GM12878 (cell line): ENCODE measurements at regions not wholly inside any gene's neighbourhood (a gene's known extent, or its start where the extent isn't known, plus 50 kb on each side); places are given as distances from the start of the nearest gene placed in this dataset.

Experiments
- ATAC-seq: fragments of 200-7000 bp; cut with Tn5 transposase; 3 replicates; pipeline ENCODE4 v1.9.1; 2020; ENCODE audit warnings: mild to moderate bottlenecking, moderate library complexity
- BruUV-seq: library from RNA; stranded (reverse); fragments of 400-500 nt; replicated peaks from 2 replicates; lab custom pipeline; 2021; lab: Mats Ljungman, UMichigan
- CTCF ChIA-PET: fragments of 300-600 bp; sonication (Branson Sonifier 250); formaldehyde crosslinking; extraction: SDS; loops from one replicate; lab custom pipeline; 2021; ENCODE audit warnings: inconsistent platforms; lab: Yijun Ruan, JAX
- POLR2A ChIA-PET: fragments of 350-600 bp; formaldehyde crosslinking; extraction: SDS; loops from one replicate; lab custom pipeline; 2021; ENCODE audit warnings: inconsistent platforms; lab: Charles Lee
- RAD21 ChIA-PET: fragments of 300-600 bp; sonication (Branson Sonifier 250); formaldehyde crosslinking; loops from one replicate; lab custom pipeline; 2023; ENCODE audit warnings: antibody characterized with exemption; ENCODE audit not compliant: unreplicated experiment; lab: Charles Lee
- SMC1A ChIA-PET: fragments of 300-600 bp; sonication (Branson Sonifier 250); formaldehyde crosslinking; loops from one replicate; lab custom pipeline; 2023; ENCODE audit not compliant: unreplicated experiment, uncharacterized antibody; lab: Charles Lee
- DNase-seq: peaks from one replicate; pipeline ENCODE4 v3.0.0-alpha.2; 2011; ENCODE audit warnings: low read depth, low spot score
- FAIRE-seq: peaks from 3 replicates; lab custom pipeline; 2011; peaks lifted over from hg19 to GRCh38; lab: Jason Lieb, UNC
- H2AFZ ChIP-seq: 2 replicates; pipeline ENCODE4 v1.6.0; 2011; ENCODE audit warnings: low read depth, low read length, control low read depth; ENCODE audit not compliant: control insufficient read depth
- H3K27ac ChIP-seq: 2 replicates; pipeline ENCODE4 v1.5.1; 2011; ENCODE audit warnings: control low read depth; ENCODE audit not compliant: control insufficient read depth, insufficient read depth
- H3K27me3 ChIP-seq, 2 experiments: replicated peaks in 1 of 2; 2 replicates each; pipeline versions ENCODE4 v1.6.0 to v1.6.1; 2011; ENCODE audit warnings: low read length in 1 of 2; ENCODE audit not compliant: control insufficient read depth in 2 of 2, insufficient read depth in 2 of 2
- H3K36me3 ChIP-seq, 2 experiments: 2 replicates each; pipeline ENCODE4 v1.5.1; 2011; ENCODE audit warnings: low read length in 1 of 2; ENCODE audit not compliant: control insufficient read depth in 2 of 2, insufficient read depth in 2 of 2
- H3K4me1 ChIP-seq: 2 replicates; pipeline ENCODE4 v1.6.1; 2011; ENCODE audit warnings: mild to moderate bottlenecking, low read length, moderate library complexity, mixed read lengths; ENCODE audit not compliant: control insufficient read depth, insufficient read depth
- H3K4me2 ChIP-seq: 2 replicates; pipeline ENCODE4 v1.6.0; 2011; ENCODE audit warnings: control low read depth; ENCODE audit not compliant: control insufficient read depth, insufficient read depth
- H3K4me3 ChIP-seq: fragments of 200-600 bp; sonication (generic); 2 replicates; pipeline ENCODE4 v1.5.1; 2016
- H3K79me2 ChIP-seq: 2 replicates; pipeline ENCODE4 v1.6.0; 2011; ENCODE audit warnings: low read length; ENCODE audit not compliant: control insufficient read depth, insufficient read depth
- H3K9ac ChIP-seq: 2 replicates; pipeline ENCODE4 v1.8.0; 2011; ENCODE audit warnings: low read length, control low read depth, mixed read lengths; ENCODE audit not compliant: control insufficient read depth, insufficient read depth
- H3K9me3 ChIP-seq: replicated peaks from 3 replicates; pipeline ENCODE4 v1.5.1; 2011; ENCODE audit warnings: mild to moderate bottlenecking, low read length; ENCODE audit not compliant: control insufficient read depth, insufficient read depth
- H4K20me1 ChIP-seq: 2 replicates; pipeline ENCODE4 v1.6.0; 2011; ENCODE audit not compliant: control insufficient read depth, insufficient read depth
- E2F8 ChIP-seq: fragments of 450-650 bp; IDR thresholded peaks from 2 replicates; pipeline ENCODE4 v1.6.1; 2018; ENCODE audit warnings: mild to moderate bottlenecking, low read depth, moderate library complexity; ENCODE audit not compliant: partially characterized antibody
- FOXK2 ChIP-seq: fragments of 450-650 bp; IDR thresholded peaks from 2 replicates; pipeline ENCODE4 v1.6.1; 2017; ENCODE audit warnings: mild to moderate bottlenecking, moderate library complexity
- HCFC1 ChIP-seq: fragments of 150-350 bp; IDR thresholded peaks from 2 replicates; pipeline ENCODE4 v1.6.1; 2014; ENCODE audit warnings: low read length
- HDGF ChIP-seq: fragments of 450-650 bp; IDR thresholded peaks from 2 replicates; pipeline ENCODE4 v1.6.1; 2016; ENCODE audit warnings: antibody characterized with exemption
- LARP7 ChIP-seq: fragments of 450-650 bp; IDR thresholded peaks from 2 replicates; pipeline ENCODE4 v1.6.1; 2017; ENCODE audit warnings: mild to moderate bottlenecking
- MLLT1 ChIP-seq: fragments of 450-650 bp; IDR thresholded peaks from 2 replicates; pipeline ENCODE4 v1.6.1; 2016; ENCODE audit warnings: mild to moderate bottlenecking
- NFIC ChIP-seq: IDR thresholded peaks from 2 replicates; pipeline ENCODE4 v1.6.1; 2012; ENCODE audit warnings: low read depth, mild to moderate bottlenecking, inconsistent platforms, low read length, moderate library complexity
- PAX8 ChIP-seq: fragments of 450-650 bp; IDR thresholded peaks from 2 replicates; pipeline ENCODE4 v1.6.1; 2017; ENCODE audit warnings: mild to moderate bottlenecking, moderate library complexity
- RAD21 ChIP-seq: IDR thresholded peaks from 2 replicates; pipeline ENCODE4 v1.6.1; 2011; ENCODE audit warnings: mild to moderate bottlenecking, low read depth, low read length, moderate library complexity; ENCODE audit not compliant: insufficient read depth
- RAD51 ChIP-seq: fragments of 450-650 bp; IDR thresholded peaks from 2 replicates; pipeline ENCODE4 v1.6.1; 2016; ENCODE audit warnings: moderate library complexity, mild to moderate bottlenecking, inconsistent platforms
- RBBP5 ChIP-seq: fragments of 200-600 bp; sonication (generic); conservative IDR thresholded peaks from 2 replicates; pipeline ENCODE4 v1.6.1; 2016
- RELA ChIP-seq: fragments of 450-650 bp; IDR thresholded peaks from 2 replicates; pipeline ENCODE4 v1.8.0; 2014; ENCODE audit warnings: borderline replicate concordance; ENCODE audit not compliant: partially characterized antibody
- SP1 ChIP-seq: IDR thresholded peaks from one replicate; pipeline ENCODE4 v1.6.1; 2011; ENCODE audit warnings: low read depth, low read length
- USF2 ChIP-seq: IDR thresholded peaks from 2 replicates; pipeline ENCODE4 v1.6.1; 2011; ENCODE audit warnings: low read depth, low read length, improper control_type of control experiment, borderline replicate concordance
- ZNF217 ChIP-seq: fragments of 450-650 bp; IDR thresholded peaks from 2 replicates; pipeline ENCODE4 v1.6.1; 2017; ENCODE audit warnings: antibody characterized with exemption, mild to moderate bottlenecking
- ZNF592 ChIP-seq: fragments of 450-650 bp; IDR thresholded peaks from 2 replicates; pipeline ENCODE4 v1.6.1; 2017; ENCODE audit warnings: mild to moderate bottlenecking, moderate library complexity
- WGBS: methylation state at CpG from one replicate; pipeline ENCODE4 v1.1.6; 2016; ENCODE audit warnings: low lambda C conversion rate; ENCODE audit not compliant: insufficient replicate concordance, insufficient coverage; ENCODE audit errors: missing lambda C conversion rate; 5-methylcytosine and 5-hydroxymethylcytosine counted together
- in situ Hi-C: fragments of 300-500 bp; cut with MboI; formaldehyde crosslinking; loops from 9 replicates; pipeline ENCODE4 v1.14.3; 2018; ENCODE audit warnings: mixed read lengths
- intact Hi-C: fragments of 100-400 bp; cut with micrococcal nuclease; formaldehyde crosslinking; loops from one replicate; pipeline ENCODE4 v1.14.2; 2022; ENCODE audit not compliant: unreplicated experiment

GRCh38 chr3:127062926-127063325 is 80.0 kb downstream of the PLXNA1 start:
- Histone ChIP-seq H3K27ac (no peak overlapping the region), H4K20me1 (no peaks in the 10 kb centered on the region), H3K4me2 (no peak overlapping the region), H3K36me3 (no peaks in the 10 kb centered on the region), H3K4me3 (no peak overlapping the region), H2AFZ (no peak overlapping the region), H3K4me1 (no peaks in the 10 kb centered on the region), H3K79me2 (no peaks in the 10 kb centered on the region), H3K9me3 (no peaks in the 10 kb centered on the region; the same call in 2 of the 3 replicates), H3K9ac (no peak overlapping the region), H3K27me3 (peaks cover 2% of the 10 kb centered on the region in 2 experiments; a peak in 3 of 4 replicates)
- ChIA-PET SMC1A (no interaction called here), POLR2A (no interaction called here), RAD21 (no interaction called here), CTCF (no interaction called here)
- intact Hi-C loops, result no loop called here
- 50% methylated on average over 8 of the region's 13 CpGs for WGBS
- ATAC-seq (no peak), FAIRE-seq (no peak), DNase-seq (no peak)
- no TSS peak for BruUV-seq
- in situ Hi-C loops, result no loop called here
- no peak for TF ChIP-seq LARP7
- no peak for TF ChIP-seq HDGF
- no peak for TF ChIP-seq ZNF592
- no peak for TF ChIP-seq RAD51
- no peak for TF ChIP-seq USF2
- no peak for TF ChIP-seq PAX8
- TF ChIP-seq ZNF217, result no peak
- no peak for TF ChIP-seq SP1
- TF ChIP-seq E2F8, result no peak
- no peak for TF ChIP-seq FOXK2
- TF ChIP-seq NFIC, result no peak
- TF ChIP-seq RAD21, result no peak
- no peak for TF ChIP-seq RELA
- TF ChIP-seq HCFC1, result no peak
- no peak for TF ChIP-seq MLLT1
- TF ChIP-seq RBBP5, result no peak
